GM19455 (cell line): ENCODE measurements at regions not wholly inside any gene's neighbourhood (a gene's known extent, or its start where the extent isn't known, plus 50 kb on each side); places are given as distances from the start of the nearest gene placed in this dataset.
"Not testable (repeated sequence)": the region's sequence is repeated elsewhere in the genome, so short reads cannot be mapped to it uniquely, and the experiment has no call there.

Source experiments
- ATAC-seq: cut with Tn5 transposase; IDR thresholded peaks from one replicate; pipeline ENCODE4 v1.9.1; 2021; ENCODE audit not compliant: unreplicated experiment

DNA sequence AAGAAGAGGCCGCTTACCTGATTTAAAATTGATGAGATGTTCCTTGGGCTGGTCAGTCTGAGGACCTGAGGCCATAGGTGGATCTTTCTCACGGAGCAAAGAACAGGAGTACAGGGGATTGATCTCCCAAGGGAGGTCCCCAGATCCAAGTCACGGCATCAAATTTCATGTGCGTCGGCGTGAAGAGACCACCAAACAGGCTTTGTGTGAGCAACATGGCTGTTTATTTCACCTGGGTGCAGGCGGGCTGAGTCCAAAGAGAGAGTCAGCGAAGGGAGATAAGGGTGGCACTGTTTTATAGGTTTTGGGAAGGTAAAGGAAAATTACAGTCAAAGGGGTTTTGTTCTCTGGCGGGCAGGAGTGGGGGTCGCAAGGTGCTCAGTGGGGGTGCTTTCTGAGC is 493.8 kb upstream of the MIR17HG start:
- ATAC-seq: not testable (repeated sequence)

GRCh38 chr13:90857921-90858320 is 489.6 kb upstream of the MIR17HG start:
- no peak for ATAC-seq

GRCh38 chr13:90866006-90866405 is 481.5 kb upstream of the MIR17HG start:
- no peak for ATAC-seq

DNA sequence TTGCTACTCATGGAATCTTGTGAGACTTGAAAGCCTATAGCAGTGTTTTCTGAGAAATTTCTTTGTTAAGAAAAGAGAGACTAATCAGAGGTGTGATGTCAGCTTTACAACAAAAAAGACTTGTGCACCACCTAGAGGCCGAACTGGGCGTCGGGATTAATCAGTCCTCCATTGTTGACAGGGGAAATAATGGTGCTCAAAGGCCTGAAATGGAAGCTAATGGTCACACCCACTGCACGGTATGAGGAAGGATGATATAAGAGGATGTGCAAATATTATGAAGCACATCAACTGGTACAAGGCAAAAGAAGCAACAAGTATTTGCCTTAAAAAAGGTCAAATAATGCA is 480.2 kb upstream of the MIR17HG start:
- peak; percentile 93 for ATAC-seq

GRCh38 chr13:90868321-90868920 is 479.1 kb upstream of the MIR17HG start:
- ATAC-seq: no peak

DNA sequence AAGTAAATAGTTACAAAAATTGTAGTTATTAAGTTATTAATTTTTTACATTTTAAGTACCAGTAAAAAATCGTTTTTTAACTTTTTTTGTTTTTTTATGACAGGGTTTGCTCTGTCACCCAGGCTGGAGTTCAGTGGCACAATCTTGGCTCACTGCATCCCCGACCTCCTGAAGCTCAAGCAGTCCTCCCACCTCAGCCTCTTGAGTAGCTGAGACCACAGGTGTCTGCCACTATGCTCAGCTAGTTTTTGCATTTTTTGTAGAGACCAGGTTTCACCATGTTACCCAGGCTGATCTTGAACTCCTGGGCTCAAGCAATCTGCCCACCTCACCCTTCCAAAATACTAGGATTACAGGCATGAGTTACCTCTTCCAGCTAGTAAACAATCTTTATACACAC is 477.9 kb upstream of the MIR17HG start:
- no peak for ATAC-seq

- no peak for ATAC-seq
These were observed 474.9 kb upstream of the MIR17HG start for GRCh38 chr13:90872491-90873025.

DNA sequence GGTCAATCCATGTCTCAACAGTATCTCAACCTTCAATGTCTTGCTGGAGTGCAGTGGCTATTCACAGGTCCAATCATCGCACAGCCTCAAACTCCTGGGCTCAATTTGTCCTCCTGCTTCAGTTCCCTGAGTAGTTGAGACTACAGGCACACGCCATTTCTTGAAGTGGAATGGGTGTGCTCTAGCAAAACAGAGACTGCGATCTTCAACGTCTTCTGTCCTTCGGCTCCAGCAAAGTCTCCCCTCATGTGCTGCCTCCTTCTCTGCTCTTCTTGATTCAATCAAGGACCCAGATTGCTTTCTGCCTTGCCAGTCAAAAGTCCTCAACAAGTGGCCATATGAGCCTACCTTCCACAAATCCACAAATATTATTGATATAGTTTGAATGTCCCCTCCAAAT is 466.7 kb upstream of the MIR17HG start:
- no peak for ATAC-seq

GRCh38 chr13:90882551-90882950 is 464.9 kb upstream of the MIR17HG start:
- ATAC-seq: no peak

DNA sequence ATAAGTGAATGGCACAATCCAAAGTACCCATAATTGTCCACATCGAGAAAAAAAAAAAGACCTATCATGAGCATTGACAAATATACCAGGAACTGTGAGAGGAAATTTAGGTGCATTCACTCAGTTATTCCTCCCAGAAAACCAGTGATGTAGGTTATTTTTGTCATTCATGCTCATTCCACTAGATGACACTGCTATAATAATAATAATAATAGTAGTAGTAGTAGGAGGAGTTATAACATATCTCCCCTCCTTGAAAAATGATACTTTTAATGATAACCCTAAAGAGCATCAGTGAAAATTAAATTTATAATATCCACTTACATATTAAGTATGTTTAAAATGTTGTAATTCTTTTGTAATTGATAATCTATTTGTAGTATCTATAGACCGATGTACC is 463.9 kb upstream of the MIR17HG start:
- ATAC-seq: no peak

- ATAC-seq: no peak
These were observed 463.4 kb upstream of the MIR17HG start for GRCh38 chr13:90884066-90884465.

DNA sequence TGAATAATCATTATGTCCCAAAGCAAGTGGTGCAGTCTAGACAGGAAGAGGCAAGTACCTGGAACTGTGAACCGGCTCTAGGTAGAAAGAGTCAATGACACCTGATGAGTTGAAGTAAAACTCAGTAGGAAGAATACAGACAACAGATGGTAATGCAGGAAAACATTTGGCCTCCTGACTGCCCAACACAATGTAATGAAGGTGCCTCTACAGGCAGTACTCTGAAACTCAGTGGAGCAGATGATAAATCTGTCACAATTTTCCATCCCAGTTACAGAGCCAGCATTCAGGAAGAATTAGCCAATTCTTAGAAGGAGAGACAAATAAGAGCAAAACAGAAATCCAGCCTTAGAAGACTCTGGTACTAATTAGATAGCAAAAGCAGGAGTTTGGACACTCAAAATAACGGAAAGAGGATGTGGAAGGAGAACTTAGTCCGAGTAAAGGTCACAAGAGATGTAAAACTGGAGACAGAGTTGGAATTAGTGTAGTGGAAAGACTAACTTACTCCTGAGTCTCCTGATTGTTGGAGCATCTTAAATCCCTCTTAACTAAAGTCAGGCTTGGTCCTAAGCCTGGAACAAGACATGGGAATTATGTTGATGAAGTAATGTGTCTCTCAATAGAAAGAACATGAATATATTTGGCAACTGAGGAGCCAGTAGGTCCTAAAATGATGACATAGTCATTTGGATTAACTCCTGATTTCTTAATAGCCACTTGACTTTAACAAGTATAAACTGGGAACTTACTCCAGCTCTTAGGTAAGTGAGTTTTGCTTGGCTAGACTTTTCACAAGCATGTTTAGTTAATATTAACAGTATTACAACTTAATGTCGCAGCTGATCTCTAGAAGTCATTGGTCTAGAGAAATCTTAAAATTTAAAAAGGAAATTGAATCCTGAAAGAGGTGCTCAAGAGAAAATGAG is 457.3 kb upstream of the MIR17HG start:
- ATAC-seq: no peak

DNA sequence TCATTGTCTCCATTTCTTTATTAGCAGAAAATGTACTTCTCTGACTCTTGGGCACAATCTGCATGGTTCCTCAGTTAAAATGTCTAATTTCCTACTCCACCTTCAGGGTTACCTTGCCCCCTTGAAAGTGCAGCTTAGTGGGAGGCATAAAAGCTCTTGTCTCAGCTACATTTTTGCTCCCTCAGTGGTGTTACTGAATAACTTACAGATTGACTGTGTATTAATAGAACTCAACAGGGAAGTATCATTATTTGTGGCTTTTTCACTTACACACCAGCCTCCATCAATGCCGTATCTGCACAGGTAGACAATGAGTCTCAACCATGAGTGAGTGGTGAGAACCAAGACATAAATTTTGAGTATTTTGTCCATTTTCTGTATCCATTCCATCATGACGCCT is 456.2 kb upstream of the MIR17HG start:
- no peak for ATAC-seq

GRCh38 chr13:90893199-90893598 is 454.3 kb upstream of the MIR17HG start:
- ATAC-seq: not testable (repeated sequence)

DNA sequence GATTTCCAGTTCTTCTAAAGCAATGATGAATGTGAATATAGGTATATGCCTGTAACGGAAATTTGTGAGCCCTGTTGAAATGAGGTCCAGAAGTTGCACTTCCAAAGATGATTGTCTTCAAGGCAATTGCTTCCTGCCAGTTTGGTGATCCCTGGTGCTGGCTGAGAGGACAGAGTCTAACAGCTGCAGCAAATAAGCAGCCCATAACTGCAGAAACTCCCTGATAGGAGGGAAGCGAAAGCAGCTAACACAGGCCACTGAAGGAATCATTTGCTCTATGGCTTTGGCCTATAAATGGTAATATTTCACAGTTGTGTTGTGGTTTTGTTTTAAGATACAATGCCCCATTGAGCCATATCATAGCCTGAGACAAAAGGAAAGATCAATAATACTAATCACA is 451.5 kb upstream of the MIR17HG start:
- no peak for ATAC-seq

GRCh38 chr13:90898811-90899210 is 448.7 kb upstream of the MIR17HG start:
- no peak for ATAC-seq

DNA sequence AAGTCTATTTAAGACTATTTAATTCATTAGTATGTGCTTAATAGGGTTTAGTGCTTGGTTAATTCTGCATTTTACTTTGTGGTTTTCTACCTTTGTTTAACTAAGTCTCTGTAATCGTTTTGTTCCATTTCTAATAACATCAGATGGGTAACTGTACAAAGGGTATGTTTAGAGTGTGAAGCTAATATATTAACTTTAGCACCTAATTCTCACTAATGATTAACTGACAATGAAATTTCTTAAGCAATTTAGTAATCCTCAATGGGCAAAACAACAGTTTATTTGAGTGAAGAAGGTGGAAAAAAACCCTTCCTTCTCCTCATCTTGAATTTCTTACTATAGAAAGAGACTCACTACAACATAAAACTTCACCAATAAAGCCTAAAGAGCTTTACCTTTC is 448.1 kb upstream of the MIR17HG start:
- ATAC-seq: no peak

DNA sequence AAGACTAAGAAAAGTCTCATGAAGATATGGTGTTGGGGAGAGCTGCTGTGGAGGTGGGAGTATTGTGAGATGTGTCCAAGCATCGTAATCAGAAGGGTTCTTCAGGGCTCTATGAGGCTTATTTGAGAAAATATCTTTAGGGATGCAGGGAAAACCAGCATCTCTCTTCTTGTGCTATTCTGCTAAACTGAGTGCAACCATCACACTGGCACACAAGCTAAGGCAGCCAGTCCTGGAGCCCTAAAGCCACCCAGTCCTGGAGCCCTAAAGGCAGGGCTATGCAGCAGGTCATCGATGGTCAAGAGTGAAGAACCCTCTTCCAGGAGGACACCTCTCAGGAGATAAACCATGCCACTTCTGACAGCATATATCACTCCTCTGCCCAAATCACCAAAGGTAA is 445.2 kb upstream of the MIR17HG start:
- no peak for ATAC-seq

DNA sequence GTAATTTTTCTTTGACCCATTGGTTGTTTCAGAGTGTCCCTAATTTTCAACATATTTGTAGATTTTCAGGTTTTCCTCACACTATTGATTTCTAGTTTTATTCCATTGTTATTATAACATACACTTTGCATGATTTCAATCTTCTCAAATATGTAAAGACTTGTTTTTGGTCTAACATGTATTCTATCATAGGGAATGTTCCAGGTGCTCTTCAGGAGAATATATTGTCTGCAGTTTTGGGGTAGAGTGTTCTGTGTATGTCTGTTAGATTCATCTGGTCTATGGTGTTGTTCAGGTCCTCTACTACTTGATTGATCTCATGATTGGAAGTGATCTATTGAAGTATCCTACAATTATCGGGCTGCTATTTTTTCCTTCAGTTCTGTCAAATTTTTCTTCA is 440.9 kb upstream of the MIR17HG start:
- no peak for ATAC-seq

DNA sequence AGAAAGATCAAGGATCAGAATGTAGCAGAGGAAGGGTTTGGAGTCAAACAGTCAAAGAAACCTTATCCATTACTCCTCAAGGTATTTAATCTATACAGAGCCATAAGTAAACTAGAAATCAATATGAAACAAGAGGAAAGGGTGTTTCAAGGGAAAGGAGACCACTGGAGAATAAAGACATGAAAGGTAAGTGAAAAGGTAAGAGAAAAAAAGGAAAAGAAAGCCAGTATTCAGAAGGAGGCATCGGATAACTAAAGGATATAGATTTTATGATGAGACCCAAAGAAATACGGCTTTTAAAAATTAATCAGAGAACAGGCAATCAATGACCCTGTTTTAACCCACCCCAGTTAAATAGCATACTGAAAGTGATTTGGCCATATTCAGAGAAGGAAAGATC is 438.7 kb upstream of the MIR17HG start:
- no peak for ATAC-seq

DNA sequence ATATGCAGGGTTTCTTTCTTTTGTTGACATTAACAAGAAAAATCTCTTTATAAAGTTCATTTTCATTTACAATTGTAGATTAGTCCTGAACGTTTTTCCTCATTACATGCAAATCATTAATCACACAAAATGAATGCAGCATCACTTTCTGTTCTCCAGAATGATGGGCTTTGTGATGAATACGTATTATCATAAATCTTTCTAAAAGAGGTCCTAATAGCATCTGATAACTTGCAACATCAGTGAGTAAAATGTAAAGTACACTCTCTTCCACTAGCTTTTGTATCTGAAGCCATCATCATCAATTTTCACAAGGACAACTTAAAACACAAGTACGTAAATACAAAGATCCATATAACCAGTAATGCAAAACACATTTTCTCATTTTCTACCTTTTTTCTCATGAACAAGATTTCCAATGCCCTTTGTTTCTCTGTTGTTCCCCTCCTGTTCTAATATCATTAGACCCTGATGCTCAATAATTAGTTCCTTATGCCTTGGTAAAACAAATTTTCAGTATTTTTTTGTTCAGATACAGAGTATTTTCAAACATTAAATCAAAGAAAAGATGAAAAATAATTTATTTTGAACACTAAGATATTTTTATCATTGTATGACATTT is 437.4 kb upstream of the MIR17HG start:
- ATAC-seq: no peak

DNA sequence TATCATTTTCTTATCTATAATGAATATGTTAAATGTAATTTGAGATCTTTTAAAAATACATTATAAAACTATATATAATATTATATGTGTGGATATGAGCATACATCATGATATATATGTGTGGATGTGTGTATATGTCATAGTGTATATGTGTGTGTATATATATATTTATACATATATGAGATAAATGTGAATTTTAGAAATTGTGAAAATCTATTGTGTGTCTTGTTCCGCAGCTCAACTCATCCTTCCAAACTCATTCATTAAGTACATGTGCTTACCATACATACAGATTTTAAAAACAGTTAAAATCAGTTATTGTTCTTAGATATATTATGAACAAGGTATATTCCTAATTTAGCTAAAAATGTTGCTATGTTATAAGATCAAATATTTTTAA is 435.2 kb upstream of the MIR17HG start:
- no peak for ATAC-seq
